ENCODE measurements at regions not wholly inside any gene's neighbourhood (a gene's known extent, or its start where the extent isn't known, plus 50 kb on each side); places are given as distances from the start of the nearest gene placed in this dataset.
"Not testable (repeated sequence)": the region's sequence is repeated elsewhere in the genome, so short reads cannot be mapped to it uniquely, and the experiment has no call there.

DNA sequence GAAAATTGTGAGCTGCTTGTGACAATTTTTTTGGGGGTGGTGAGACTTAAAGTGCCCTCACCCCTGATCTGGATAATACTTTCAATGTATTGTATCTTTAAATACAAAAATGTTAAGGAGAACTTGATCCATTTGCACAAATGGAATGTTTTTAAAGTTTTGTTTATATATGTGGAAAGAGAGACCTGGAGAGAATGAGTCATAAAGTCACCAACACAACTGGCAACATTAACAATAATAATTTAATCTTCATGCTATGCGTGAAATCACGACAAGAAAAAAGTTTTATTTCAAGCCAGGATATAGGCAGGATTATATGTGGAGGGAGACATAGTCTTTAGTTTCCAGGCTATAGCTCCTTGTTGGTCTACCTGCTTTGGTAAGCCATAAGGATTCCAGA lies 537.5 kb downstream of the GPAM start:
- WGBS (ENCODE audit: insufficient coverage): no CpG with 5 or more reads among the region's 2 CpGs
- no peaks in the 10 kb centered on the region for H3K4me1 ChIP-seq (ENCODE audit: control insufficient read depth in 2 of 2, insufficient read depth in 2 of 2, low read length in 2 of 2)
- H3K27me3 Mint-ChIP-seq: no peaks in the 10 kb centered on the region
- DNase-seq: no peak
- no peak overlapping the region for H3K9ac ChIP-seq (ENCODE audit: low read length)
- no peaks in the 10 kb centered on the region for H3K4me1 Mint-ChIP-seq
- H4K20me1 ChIP-seq (ENCODE audit: control insufficient read depth, insufficient read depth, low read length, poor library complexity, severe bottlenecking): no peaks in the 10 kb centered on the region
- intact Hi-C loops (cut with micrococcal nuclease): no loop called here
- ChIA-PET POLR2A (no interaction called here), CTCF (interaction anchor here (0.7 kb wide), 1 partner anchor 50 kb away, joined by 3 read pairs; no protein-coding TSS in a partner anchor)
- no peaks in the 10 kb centered on the region for H3K27me3 ChIP-seq (replicated peaks in 1 of 4; ENCODE audit: control extremely low read depth in 1 of 4, control insufficient read depth in 3 of 4, insufficient read depth in 4 of 4, low read length in 3 of 4)
- H3K9me3 Mint-ChIP-seq (ENCODE audit: insufficient read depth): peaks cover 8% of the 10 kb centered on the region
- no peak overlapping the region for H3K4me2 ChIP-seq (replicated peaks; ENCODE audit: low read depth, low read length, poor library complexity, severe bottlenecking)
- no peak overlapping the region for H2AFZ ChIP-seq (ENCODE audit: insufficient read depth, low read depth, low read length, poor library complexity, severe bottlenecking)
- H3K4me3 ChIP-seq (ENCODE audit: control extremely low read depth in 1 of 5, extremely low read depth in 1 of 5, insufficient read depth in 1 of 5, low read depth in 2 of 5, low read length in 4 of 5): no peak overlapping the region
- H3K79me2 ChIP-seq (ENCODE audit: control insufficient read depth, insufficient read depth, low read length): no peaks in the 10 kb centered on the region
- H3K36me3 ChIP-seq (replicated peaks in 1 of 2; ENCODE audit: control extremely low read depth in 1 of 2, control insufficient read depth in 1 of 2, extremely low read depth in 1 of 2, insufficient read depth in 2 of 2, low read length in 1 of 2): no peaks in the 10 kb centered on the region
- H3K9me3 ChIP-seq (ENCODE audit: control extremely low read depth in 1 of 3, control insufficient read depth in 2 of 3, insufficient read depth in 1 of 3, low read length in 2 of 3): peaks cover 1 to 8% (median 5%) of the 10 kb centered on the region in 3 donors
- no peak overlapping the region for H3K27ac Mint-ChIP-seq
- TF ChIP-seq EZH2 (IDR thresholded peaks at IDR 0.05; ENCODE audit: borderline replicate concordance, insufficient read depth, low read depth, low read length, poor library complexity, severe bottlenecking): no peak
- TF ChIP-seq, protein P1, sequence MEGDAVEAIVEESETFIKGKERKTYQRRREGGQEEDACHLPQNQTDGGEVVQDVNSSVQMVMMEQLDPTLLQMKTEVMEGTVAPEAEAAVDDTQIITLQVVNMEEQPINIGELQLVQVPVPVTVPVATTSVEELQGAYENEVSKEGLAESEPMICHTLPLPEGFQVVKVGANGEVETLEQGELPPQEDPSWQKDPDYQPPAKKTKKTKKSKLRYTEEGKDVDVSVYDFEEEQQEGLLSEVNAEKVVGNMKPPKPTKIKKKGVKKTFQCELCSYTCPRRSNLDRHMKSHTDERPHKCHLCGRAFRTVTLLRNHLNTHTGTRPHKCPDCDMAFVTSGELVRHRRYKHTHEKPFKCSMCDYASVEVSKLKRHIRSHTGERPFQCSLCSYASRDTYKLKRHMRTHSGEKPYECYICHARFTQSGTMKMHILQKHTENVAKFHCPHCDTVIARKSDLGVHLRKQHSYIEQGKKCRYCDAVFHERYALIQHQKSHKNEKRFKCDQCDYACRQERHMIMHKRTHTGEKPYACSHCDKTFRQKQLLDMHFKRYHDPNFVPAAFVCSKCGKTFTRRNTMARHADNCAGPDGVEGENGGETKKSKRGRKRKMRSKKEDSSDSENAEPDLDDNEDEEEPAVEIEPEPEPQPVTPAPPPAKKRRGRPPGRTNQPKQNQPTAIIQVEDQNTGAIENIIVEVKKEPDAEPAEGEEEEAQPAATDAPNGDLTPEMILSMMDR (IDR thresholded peaks at IDR 0.05): no peak
- H3K27ac ChIP-seq (ENCODE audit: low read length in 2 of 2): no peak overlapping the region
- H3K4me3 Mint-ChIP-seq: no peak overlapping the region
- ATAC-seq (ENCODE audit: low read depth): no peak

DNA sequence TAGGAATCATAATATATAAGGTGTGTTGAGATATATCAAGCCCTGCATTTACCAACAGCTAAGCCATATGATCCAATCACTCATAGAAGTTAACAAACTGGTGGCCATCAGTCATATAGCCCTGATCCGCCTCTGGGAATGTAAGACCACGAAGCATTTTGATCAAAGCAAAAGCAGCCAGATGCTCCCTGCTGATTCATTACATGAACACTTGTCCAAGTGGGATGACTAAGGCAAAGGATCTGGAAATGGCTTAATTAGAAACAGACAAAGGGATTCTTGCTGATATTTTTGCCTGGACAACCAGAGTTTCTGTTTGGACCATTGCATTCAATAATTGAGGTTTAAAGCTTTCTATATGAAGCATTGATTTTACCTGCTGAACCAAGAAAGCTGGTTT lies 535.5 kb downstream of the GPAM start:
- peaks cover 10% of the 10 kb centered on the region for H3K9me3 Mint-ChIP-seq (ENCODE audit: insufficient read depth)
- no peaks in the 10 kb centered on the region for H3K27me3 ChIP-seq (replicated peaks in 1 of 4; ENCODE audit: control extremely low read depth in 1 of 4, control insufficient read depth in 3 of 4, insufficient read depth in 4 of 4, low read length in 3 of 4)
- H3K4me3 Mint-ChIP-seq: no peak overlapping the region
- intact Hi-C loops (cut with micrococcal nuclease): no loop called here
- no peaks in the 10 kb centered on the region for H3K36me3 ChIP-seq (replicated peaks in 1 of 2; ENCODE audit: control extremely low read depth in 1 of 2, control insufficient read depth in 1 of 2, extremely low read depth in 1 of 2, insufficient read depth in 2 of 2, low read length in 1 of 2)
- TF ChIP-seq, protein P1 (IDR thresholded peaks at IDR 0.05): no peak
- TF ChIP-seq EZH2 (IDR thresholded peaks at IDR 0.05; ENCODE audit: borderline replicate concordance, insufficient read depth, low read depth, low read length, poor library complexity, severe bottlenecking): no peak
- no peak overlapping the region for H3K27ac Mint-ChIP-seq
- no peaks in the 10 kb centered on the region for H3K79me2 ChIP-seq (ENCODE audit: control insufficient read depth, insufficient read depth, low read length)
- no peaks in the 10 kb centered on the region for H3K4me1 Mint-ChIP-seq
- ATAC-seq (ENCODE audit: low read depth): no peak
- H3K9ac ChIP-seq (ENCODE audit: low read length): no peak overlapping the region
- POLR2A ChIA-PET: no interaction called here
- H3K27me3 Mint-ChIP-seq: no peaks in the 10 kb centered on the region
- no peak for DNase-seq
- CTCF ChIA-PET: no interaction called here
- H3K4me1 ChIP-seq (ENCODE audit: control insufficient read depth in 2 of 2, insufficient read depth in 2 of 2, low read length in 2 of 2): no peaks in the 10 kb centered on the region
- WGBS (ENCODE audit: insufficient coverage): 92% methylated on average over 2 of the region's 2 CpGs
- H3K4me2 ChIP-seq (replicated peaks; ENCODE audit: low read depth, low read length, poor library complexity, severe bottlenecking): no peak overlapping the region
- no peaks in the 10 kb centered on the region for H4K20me1 ChIP-seq (ENCODE audit: control insufficient read depth, insufficient read depth, low read length, poor library complexity, severe bottlenecking)
- H3K27ac ChIP-seq (ENCODE audit: low read length in 2 of 2): no peak overlapping the region
- H2AFZ ChIP-seq (ENCODE audit: insufficient read depth, low read depth, low read length, poor library complexity, severe bottlenecking): no peak overlapping the region
- no peak overlapping the region for H3K4me3 ChIP-seq (ENCODE audit: control extremely low read depth in 1 of 5, extremely low read depth in 1 of 5, insufficient read depth in 1 of 5, low read depth in 2 of 5, low read length in 4 of 5)
- peaks cover 1 to 8% (median 5%) of the 10 kb centered on the region in 3 donors for H3K9me3 ChIP-seq (ENCODE audit: control extremely low read depth in 1 of 3, control insufficient read depth in 2 of 3, insufficient read depth in 1 of 3, low read length in 2 of 3)

DNA sequence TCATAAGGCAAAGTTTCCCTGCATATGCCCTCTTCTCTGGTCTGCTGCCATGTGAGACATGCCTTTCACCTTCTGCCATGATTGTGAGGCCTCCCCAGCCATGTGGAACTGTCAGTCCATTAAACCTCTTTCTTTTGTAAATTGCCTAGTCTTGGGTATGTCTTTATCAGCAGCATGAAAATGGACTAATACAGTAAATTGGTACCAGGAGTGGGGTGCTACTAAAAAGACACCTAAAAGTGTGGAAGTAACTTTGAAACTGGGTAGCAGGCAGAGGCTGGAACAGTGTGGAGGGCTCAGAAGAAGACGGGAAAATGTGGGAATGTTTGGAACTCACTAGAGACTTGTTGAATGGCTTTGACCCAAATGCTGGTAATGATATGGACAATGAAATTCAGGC lies 534.5 kb downstream of the GPAM start:
- CTCF ChIA-PET; H3K9me3 ChIP-seq (ENCODE audit: control extremely low read depth in 1 of 3, control insufficient read depth in 2 of 3, insufficient read depth in 1 of 3, low read length in 2 of 3); H3K4me1 Mint-ChIP-seq; H3K9me3 Mint-ChIP-seq (ENCODE audit: insufficient read depth); POLR2A ChIA-PET; H3K79me2 ChIP-seq (ENCODE audit: control insufficient read depth, insufficient read depth, low read length); H3K27me3 Mint-ChIP-seq; H3K27ac ChIP-seq (ENCODE audit: low read length in 2 of 2); H3K4me3 ChIP-seq (ENCODE audit: control extremely low read depth in 1 of 5, extremely low read depth in 1 of 5, insufficient read depth in 1 of 5, low read depth in 2 of 5, low read length in 4 of 5); ATAC-seq (ENCODE audit: low read depth); H3K27ac Mint-ChIP-seq; H2AFZ ChIP-seq (ENCODE audit: insufficient read depth, low read depth, low read length, poor library complexity, severe bottlenecking); intact Hi-C loops (cut with micrococcal nuclease); H3K9ac ChIP-seq (ENCODE audit: low read length); H3K4me1 ChIP-seq (ENCODE audit: control insufficient read depth in 2 of 2, insufficient read depth in 2 of 2, low read length in 2 of 2); DNase-seq; H3K4me2 ChIP-seq (replicated peaks; ENCODE audit: low read depth, low read length, poor library complexity, severe bottlenecking); H4K20me1 ChIP-seq (ENCODE audit: control insufficient read depth, insufficient read depth, low read length, poor library complexity, severe bottlenecking); H3K36me3 ChIP-seq (replicated peaks in 1 of 2; ENCODE audit: control extremely low read depth in 1 of 2, control insufficient read depth in 1 of 2, extremely low read depth in 1 of 2, insufficient read depth in 2 of 2, low read length in 1 of 2); H3K4me3 Mint-ChIP-seq; H3K27me3 ChIP-seq (replicated peaks in 1 of 4; ENCODE audit: control extremely low read depth in 1 of 4, control insufficient read depth in 3 of 4, insufficient read depth in 4 of 4, low read length in 3 of 4): not testable (repeated sequence)
- 85% methylated on average over 1 of the region's 1 CpG for WGBS (ENCODE audit: insufficient coverage)
